H1 (cell line): ENCODE measurements at regions not wholly inside any gene's neighbourhood (a gene's known extent, or its start where the extent isn't known, plus 50 kb on each side); places are given as distances from the start of the nearest gene placed in this dataset.

Experiments used
- CTCF ChIA-PET: fragments of 300-600 bp; sonication (Branson Sonifier 250); formaldehyde crosslinking; loops from one replicate; lab custom pipeline; 2021; ENCODE audit not compliant: partially characterized antibody; lab: Charles Lee
- POLR2A ChIA-PET: fragments of 300-600 bp; sonication (Branson Sonifier 250); formaldehyde crosslinking; loops from one replicate; lab custom pipeline; 2021; ENCODE audit warnings: inconsistent platforms; ENCODE audit not compliant: partially characterized antibody; lab: Charles Lee
- DNase-seq, 2 experiments: peaks; one replicate each; pipeline versions ENCODE4 v3.0.0 to v3.0.0-alpha.2; 2010 to 2022; ENCODE audit warnings: low spot score in 2 of 2, low read depth in 1 of 2, mixed read lengths in 1 of 2
- FAIRE-seq: peaks from 2 replicates; lab custom pipeline; 2011; peaks lifted over from hg19 to GRCh38; lab: Jason Lieb, UNC
- H2AFZ ChIP-seq: 2 replicates; pipeline ENCODE4 v1.8.1; 2012; ENCODE audit warnings: low read length, inconsistent platforms
- H2AK5ac ChIP-seq: 2 replicates; pipeline ENCODE4 v1.6.1; 2013; ENCODE audit warnings: low read depth, low read length
- H2BK120ac ChIP-seq: replicated peaks from 2 replicates; pipeline ENCODE3; 2013; ENCODE audit warnings: low read depth, low read length, inconsistent platforms
- H2BK12ac ChIP-seq: 2 replicates; pipeline ENCODE4 v1.6.1; 2013; ENCODE audit warnings: low read depth, low read length
- H2BK15ac ChIP-seq: 2 replicates; pipeline ENCODE4 v1.6.1; 2013; ENCODE audit warnings: low read length
- H2BK20ac ChIP-seq: 2 replicates; pipeline ENCODE4 v1.6.1; 2013; ENCODE audit warnings: low read length
- H2BK5ac ChIP-seq: 2 replicates; pipeline ENCODE4 v1.6.1; 2013; ENCODE audit warnings: low read depth, low read length
- H3K14ac ChIP-seq: 2 replicates; pipeline ENCODE4 v1.6.1; 2013; ENCODE audit warnings: inconsistent platforms; ENCODE audit not compliant: insufficient read length
- H3K18ac ChIP-seq: 2 replicates; pipeline ENCODE4 v1.6.1; 2013; ENCODE audit warnings: low read length; ENCODE audit errors: extremely low read depth
- H3K23ac ChIP-seq: 2 replicates; pipeline ENCODE4 v1.6.1; 2013; ENCODE audit warnings: inconsistent platforms; ENCODE audit not compliant: insufficient read length
- H3K23me2 ChIP-seq: 2 replicates; pipeline ENCODE4 v1.6.1; 2013; ENCODE audit warnings: low read depth, low read length
- H3K27ac ChIP-seq: 2 replicates; pipeline ENCODE4 v1.6.1; 2011; ENCODE audit warnings: low read depth, low read length, inconsistent platforms
- H3K27me3 ChIP-seq, 4 experiments: replicated peaks in 1 of 4; 1 replicate in 1 of 4; 2 replicates in 3 of 4; pipeline versions ENCODE4 v1.6.1 to v1.8.1; 2011 to 2013; ENCODE audit warnings: low read length in 3 of 4, mild to moderate bottlenecking in 3 of 4, inconsistent platforms in 2 of 4, mixed read lengths in 2 of 4, moderate library complexity in 1 of 4; ENCODE audit not compliant: control insufficient read depth in 3 of 4, insufficient read depth in 3 of 4; ENCODE audit errors: extremely low read depth in 1 of 4
- H3K36me3 ChIP-seq, 4 experiments: 2 replicates each; pipeline versions ENCODE4 v1.6.1 to v1.8.1; 2011 to 2013; ENCODE audit warnings: mild to moderate bottlenecking in 4 of 4, low read length in 3 of 4, moderate library complexity in 2 of 4, control low read depth in 1 of 4, inconsistent platforms in 1 of 4; ENCODE audit not compliant: insufficient read depth in 4 of 4, control insufficient read depth in 2 of 4
- H3K4ac ChIP-seq: replicated peaks from 2 replicates; pipeline ENCODE3; 2013; ENCODE audit warnings: low read length, low read depth, mixed read lengths, inconsistent platforms; ENCODE audit not compliant: insufficient read length
- H3K4me1 ChIP-seq, 4 experiments: replicated peaks in 1 of 4; 1 replicate in 1 of 4; 2 replicates in 3 of 4; pipeline versions ENCODE4 v1.6.1 to v1.8.1; 2011 to 2013; ENCODE audit warnings: low read length in 3 of 4, inconsistent platforms in 2 of 4, mixed read lengths in 1 of 4; ENCODE audit not compliant: insufficient read depth in 4 of 4, control insufficient read depth in 3 of 4
- H3K4me2 ChIP-seq, 2 experiments: 2 replicates each; pipeline versions ENCODE4 v1.6.1 to v1.8.1; 2011 to 2013; ENCODE audit warnings: low read depth in 2 of 2, low read length in 2 of 2, control low read depth in 1 of 2, inconsistent platforms in 1 of 2, mild to moderate bottlenecking in 1 of 2; ENCODE audit not compliant: insufficient read depth in 1 of 2
- H3K4me3 ChIP-seq, 4 experiments: fragments of 200-600, 300-600 bp in 1 of 4; sonication (generic), shearing (Covaris generic), sonication (Bioruptor Twin) in 1 of 4; 2 replicates each; pipeline versions ENCODE4 v1.5.1 to v1.8.1; 2011 to 2016; ENCODE audit warnings: low read length in 4 of 4, low read depth in 3 of 4, control low read depth in 2 of 4, inconsistent platforms in 2 of 4, mild to moderate bottlenecking in 2 of 4, mixed read lengths in 1 of 4, moderate library complexity in 1 of 4; ENCODE audit not compliant: insufficient read depth in 2 of 4; ENCODE audit errors: extremely low read depth in 1 of 4
- H3K56ac ChIP-seq: replicated peaks from 2 replicates; pipeline ENCODE3; 2013; ENCODE audit warnings: low read depth, mild to moderate bottlenecking, mixed read lengths, low read length, inconsistent platforms; ENCODE audit not compliant: insufficient read length
- H3K79me1 ChIP-seq: 2 replicates; pipeline ENCODE4 v1.6.1; 2013; ENCODE audit warnings: low read depth, low read length, control low read depth
- H3K79me2 ChIP-seq, 2 experiments: 2 replicates each; pipeline versions ENCODE4 v1.6.1 to v1.8.1; 2012 to 2013; ENCODE audit warnings: low read length in 2 of 2, mild to moderate bottlenecking in 2 of 2, inconsistent platforms in 1 of 2; ENCODE audit not compliant: insufficient read depth in 2 of 2, control insufficient read depth in 1 of 2
- H3K9ac ChIP-seq, 4 experiments: replicated peaks in 1 of 4; 1 replicate in 1 of 4; 2 replicates in 3 of 4; pipeline versions ENCODE4 v1.6.1 to v1.8.1; 2011 to 2013; ENCODE audit warnings: low read depth in 3 of 4, low read length in 3 of 4, control low read depth in 2 of 4, mild to moderate bottlenecking in 2 of 4, moderate library complexity in 2 of 4, inconsistent platforms in 1 of 4; ENCODE audit errors: extremely low read depth in 1 of 4
- H3K9me3 ChIP-seq, 2 experiments: 2 replicates each; pipeline versions ENCODE4 v1.6.1 to v1.8.1; 2012 to 2013; ENCODE audit warnings: mild to moderate bottlenecking in 2 of 2, moderate library complexity in 2 of 2, control low read depth in 1 of 2, inconsistent platforms in 1 of 2, low read depth in 1 of 2, low read length in 1 of 2, mixed read lengths in 1 of 2; ENCODE audit not compliant: insufficient read depth in 2 of 2
- H4K20me1 ChIP-seq, 2 experiments: replicated peaks in 1 of 2; 2 replicates each; pipeline versions ENCODE3 to v1.8.1; 2011 to 2013; ENCODE audit warnings: inconsistent platforms in 2 of 2, low read length in 2 of 2, mild to moderate bottlenecking in 1 of 2; ENCODE audit not compliant: insufficient read depth in 2 of 2, control insufficient read depth in 1 of 2
- H4K5ac ChIP-seq: 2 replicates; pipeline ENCODE4 v1.6.1; 2013; ENCODE audit warnings: low read length, low read depth, mixed read lengths, inconsistent platforms; ENCODE audit not compliant: insufficient read length
- H4K8ac ChIP-seq: 2 replicates; pipeline ENCODE4 v1.8.0; 2013; ENCODE audit warnings: mild to moderate bottlenecking, moderate library complexity, low read length, inconsistent platforms; ENCODE audit not compliant: insufficient read depth; ENCODE audit errors: extremely low read depth
- H4K91ac ChIP-seq: replicated peaks from 2 replicates; pipeline ENCODE3; 2013; ENCODE audit warnings: low read length, mixed read lengths, inconsistent platforms; ENCODE audit not compliant: insufficient read length
- ASH2L ChIP-seq: fragments of 200-600, 300-600 bp; sonication (generic); IDR thresholded peaks from one replicate; pipeline ENCODE4 v1.7.1; 2017; ENCODE audit warnings: low read length
- CEBPB ChIP-seq: IDR thresholded peaks from 2 replicates; pipeline ENCODE4 v1.6.1; 2012; ENCODE audit warnings: low read depth, low read length
- GTF2F1 ChIP-seq: IDR thresholded peaks from 2 replicates; pipeline ENCODE4 v1.6.1; 2012; ENCODE audit warnings: low read depth, low read length, improper control_type of control experiment, borderline replicate concordance
- KDM1A ChIP-seq: fragments of 200-600, 300-600 bp; sonication (generic); IDR thresholded peaks from 2 replicates; pipeline ENCODE4 v1.7.1; 2016; ENCODE audit warnings: mild to moderate bottlenecking, low read length, borderline replicate concordance
- NANOG ChIP-seq: IDR thresholded peaks from 2 replicates; pipeline ENCODE4 v1.6.1; 2011; ENCODE audit warnings: low read length, low read depth, mild to moderate bottlenecking, inconsistent platforms; ENCODE audit not compliant: insufficient read depth, poor library complexity, severe bottlenecking
- POLR2AphosphoS5 ChIP-seq: IDR thresholded peaks from 2 replicates; pipeline ENCODE4 v1.6.1; 2011; ENCODE audit warnings: low read depth, low read length
- RAD21 ChIP-seq, 2 experiments: IDR thresholded peaks in 1 of 2; conservative IDR thresholded peaks in 1 of 2; 2 replicates each; pipeline ENCODE4 v1.6.1; 2011; ENCODE audit warnings: low read depth in 2 of 2, low read length in 2 of 2, improper control_type of control experiment in 1 of 2, inconsistent platforms in 1 of 2, mild to moderate bottlenecking in 1 of 2, moderate library complexity in 1 of 2
- RBBP5 ChIP-seq: IDR thresholded peaks from 2 replicates; pipeline ENCODE4 v1.7.1; 2012; ENCODE audit warnings: low read depth, mild to moderate bottlenecking, inconsistent platforms, low read length, moderate library complexity, borderline replicate concordance
- SP4 ChIP-seq: IDR thresholded peaks from 2 replicates; pipeline ENCODE4 v1.6.1; 2012; ENCODE audit warnings: low read length, inconsistent platforms
- TAF1 ChIP-seq: IDR thresholded peaks from 2 replicates; pipeline ENCODE4 v1.6.1; 2011; ENCODE audit warnings: mild to moderate bottlenecking, low read depth, low read length
- TAF7 ChIP-seq: optimal IDR thresholded peaks from 2 replicates; pipeline ENCODE3; 2011; ENCODE audit warnings: low read depth, mild to moderate bottlenecking, inconsistent platforms, low read length, moderate library complexity, borderline replicate concordance
- WGBS, 2 experiments: shearing (Covaris generic) in 1 of 2; methylation state at CpG; one replicate each; pipeline versions ENCODE4 v1.1.6 to v1.1.7; 2013 to 2015; ENCODE audit warnings: low lambda C conversion rate in 2 of 2, mixed read lengths in 2 of 2, inconsistent platforms in 1 of 2, low coverage in 1 of 2, missing lambda C conversion rate in 1 of 2; ENCODE audit not compliant: insufficient replicate concordance in 2 of 2, insufficient coverage in 1 of 2, insufficient read length in 1 of 2; ENCODE audit errors: extremely low coverage in 1 of 2, missing lambda C conversion rate in 1 of 2; 5-methylcytosine and 5-hydroxymethylcytosine counted together
- TF ChIP-seq, protein P1 (sequence below): IDR thresholded peaks from 2 replicates; pipeline ENCODE4 v1.6.1; 2011; ENCODE audit warnings: low read length, improper control_type of control experiment

DNA sequence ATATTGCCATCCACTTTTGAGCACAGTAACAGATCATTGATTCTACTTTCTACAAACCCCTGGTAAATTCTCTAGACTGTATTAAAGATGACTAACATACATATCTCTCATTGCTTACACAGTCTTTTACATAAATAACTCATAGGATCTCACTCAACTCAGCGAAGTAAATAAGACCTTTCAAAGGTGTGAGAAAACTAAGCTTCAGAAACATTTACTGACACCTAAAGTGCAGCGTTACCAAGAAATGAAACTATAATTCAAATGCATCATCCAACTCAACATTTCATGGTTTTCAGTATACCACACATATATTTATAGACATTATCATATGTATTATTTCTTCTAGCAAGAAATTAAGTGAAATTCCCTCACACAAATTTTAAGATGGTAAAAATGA is 189.8 kb downstream of the METTL4 start:
- Histone ChIP-seq H3K4me1 (no peaks in the 10 kb centered on the region), H2BK20ac (no peak overlapping the region), H3K4ac (no peak overlapping the region), H3K4me3 (no peak overlapping the region), H2BK12ac (no peak overlapping the region), H4K8ac (no peak overlapping the region), H3K56ac (no peak overlapping the region), H3K4me2 (no peak overlapping the region), H3K27ac (no peak overlapping the region), H3K79me1 (no peaks in the 10 kb centered on the region), H3K9ac (no peak overlapping the region), H2BK15ac (no peak overlapping the region), H2AK5ac (no peak overlapping the region), H3K36me3 (no peaks in the 10 kb centered on the region), H4K5ac (no peak overlapping the region), H2AFZ (no peak overlapping the region), H2BK120ac (no peak overlapping the region), H3K14ac (no peak overlapping the region), H3K9me3 (no peaks in the 10 kb centered on the region), H2BK5ac (no peak overlapping the region), H3K23ac (no peak overlapping the region), H4K20me1 (no peaks in the 10 kb centered on the region), H4K91ac (no peak overlapping the region), H3K79me2 (no peaks in the 10 kb centered on the region), H3K18ac (no peak overlapping the region), H3K23me2 (no peaks in the 10 kb centered on the region), H3K27me3 (peaks cover 0 to 1% (median 0%) of the 10 kb centered on the region in 4 experiments; a peak in 1 of 7 replicates)
- POLR2A ChIA-PET, result no interaction called here
- CTCF ChIA-PET, result no interaction called here
- WGBS, 2 experiments, result 91% methylated on average over 2 of the region's 2 CpGs; no CpG with 5 or more reads in 1 of the 2 experiments
- TF ChIP-seq ASH2L (no peak), NANOG (no peak), POLR2AphosphoS5 (no peak), CEBPB (no peak), RAD21 (IDR thresholded peaks at IDR 0.05 in 1 of 2, conservative IDR thresholded peaks at IDR 0.05 in 1 of 2; ENCODE audit: low read depth in 2 of 2, low read length in 2 of 2) (no peak), GTF2F1 (no peak), RBBP5 (no peak), KDM1A (no peak), SP4 (no peak), TAF1 (no peak), TAF7 (no peak)
- TF ChIP-seq, protein P1, sequence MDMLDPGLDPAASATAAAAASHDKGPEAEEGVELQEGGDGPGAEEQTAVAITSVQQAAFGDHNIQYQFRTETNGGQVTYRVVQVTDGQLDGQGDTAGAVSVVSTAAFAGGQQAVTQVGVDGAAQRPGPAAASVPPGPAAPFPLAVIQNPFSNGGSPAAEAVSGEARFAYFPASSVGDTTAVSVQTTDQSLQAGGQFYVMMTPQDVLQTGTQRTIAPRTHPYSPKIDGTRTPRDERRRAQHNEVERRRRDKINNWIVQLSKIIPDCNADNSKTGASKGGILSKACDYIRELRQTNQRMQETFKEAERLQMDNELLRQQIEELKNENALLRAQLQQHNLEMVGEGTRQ, result no peak
- FAIRE-seq (no peak), DNase-seq (no peak)
